GM04503 (cell line): ENCODE measurements at regions not wholly inside any gene's neighbourhood (a gene's known extent, or its start where the extent isn't known, plus 50 kb on each side); places are given as distances from the start of the nearest gene placed in this dataset.

Source experiments
- DNase-seq: peaks from one replicate; pipeline ENCODE4 v3.0.0-alpha.2; 2012; ENCODE audit warnings: low read depth

DNA sequence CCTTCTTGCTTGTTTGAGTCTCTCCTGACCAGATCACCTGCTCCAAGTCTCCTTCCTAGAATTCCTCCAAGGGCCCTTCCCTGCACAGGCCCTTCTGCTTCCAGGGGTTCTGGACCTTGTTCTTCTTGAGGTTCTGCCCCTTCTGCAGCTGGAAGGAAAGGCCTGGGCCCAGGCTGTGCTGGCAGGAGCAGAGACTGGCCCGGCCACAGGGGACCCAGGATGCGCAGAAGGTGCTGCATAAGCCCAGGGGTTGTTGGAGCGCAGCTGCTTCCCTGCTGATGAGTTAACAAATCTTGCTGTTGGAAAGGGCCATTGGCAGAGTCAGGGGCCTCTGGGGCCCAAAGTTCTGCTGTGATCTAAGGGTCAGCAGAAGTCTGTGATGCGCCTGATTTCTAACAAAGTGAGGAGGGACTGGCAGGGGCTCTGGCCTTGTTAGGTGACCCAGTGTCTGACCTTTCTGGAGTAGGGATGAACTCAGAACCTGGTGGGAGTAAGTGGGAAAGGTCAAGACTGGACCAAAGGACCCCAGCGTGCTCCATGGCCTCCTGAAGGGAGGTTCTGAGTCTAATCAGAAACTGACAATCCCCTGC lies 509.8 kb downstream of the PTPRU start:
- no peak for DNase-seq

DNA sequence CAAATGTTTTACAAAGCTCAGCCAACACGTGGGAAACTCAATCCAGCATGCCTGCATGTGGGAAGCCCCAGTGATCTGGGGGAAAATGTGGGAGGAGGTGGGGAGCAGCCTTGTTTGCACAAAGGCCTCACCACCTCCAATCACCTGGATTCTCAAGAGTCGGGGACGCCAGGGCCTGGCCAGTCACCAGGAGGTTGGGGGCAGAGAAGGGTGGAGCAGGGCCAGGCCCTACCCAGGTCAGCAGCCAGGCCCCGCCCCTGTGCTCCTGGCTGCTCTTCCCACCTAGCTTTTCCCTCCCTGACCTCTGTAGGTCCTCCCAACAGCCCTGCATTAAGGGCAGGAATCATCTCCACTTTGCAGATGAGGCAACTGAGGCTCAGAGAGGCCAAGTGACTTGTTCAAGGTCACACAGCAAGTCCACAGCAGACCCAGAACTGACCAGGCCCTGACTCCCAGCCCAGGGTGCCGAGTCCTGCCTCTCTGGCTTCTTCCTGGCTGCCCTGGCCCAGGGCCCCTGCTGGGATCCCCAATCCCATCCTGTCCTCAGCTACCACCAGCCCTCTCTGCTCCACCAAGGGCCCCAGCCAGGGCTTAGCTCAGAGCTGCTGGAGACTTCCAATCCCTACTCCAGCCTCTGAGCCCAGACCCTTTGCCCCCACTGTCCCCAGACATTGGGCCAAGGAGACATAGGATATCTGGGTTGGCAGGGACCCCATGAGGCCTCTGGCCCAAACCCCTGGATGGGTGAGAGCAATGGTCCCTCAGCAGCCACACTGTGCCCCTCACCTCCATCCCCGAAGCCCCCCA lies 508.6 kb downstream of the PTPRU start:
- DNase-seq = no peak

DNA sequence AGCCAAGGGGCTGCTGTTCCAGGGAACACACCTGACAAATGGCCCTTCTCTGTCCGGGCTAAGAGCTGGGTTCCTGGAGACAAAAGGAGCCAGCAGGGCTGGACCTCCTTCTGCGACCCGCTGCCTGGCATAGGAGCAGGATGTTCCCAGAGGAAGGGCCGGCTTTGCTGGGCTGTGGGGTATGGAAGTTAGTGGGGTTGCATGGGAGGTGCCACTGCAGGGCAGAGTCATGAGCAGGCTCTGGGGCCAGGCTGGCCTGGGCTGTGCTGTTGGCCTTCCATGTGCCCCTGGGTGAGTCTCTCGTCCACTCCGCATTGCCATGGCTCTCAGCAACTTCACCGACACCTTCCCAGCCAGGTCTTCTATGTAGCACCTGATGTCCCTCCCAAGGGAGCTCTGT lies 507.6 kb downstream of the PTPRU start:
- no peak for DNase-seq

- DNase-seq = no peak
These were observed 506.9 kb downstream of the PTPRU start for GRCh38 chr1:29743264-29743663.

- no peak for DNase-seq
These were observed 502.9 kb downstream of the PTPRU start for GRCh38 chr1:29739176-29739575.

- no peak for DNase-seq
These were observed 500.4 kb downstream of the PTPRU start for GRCh38 chr1:29736582-29737188.

DNA sequence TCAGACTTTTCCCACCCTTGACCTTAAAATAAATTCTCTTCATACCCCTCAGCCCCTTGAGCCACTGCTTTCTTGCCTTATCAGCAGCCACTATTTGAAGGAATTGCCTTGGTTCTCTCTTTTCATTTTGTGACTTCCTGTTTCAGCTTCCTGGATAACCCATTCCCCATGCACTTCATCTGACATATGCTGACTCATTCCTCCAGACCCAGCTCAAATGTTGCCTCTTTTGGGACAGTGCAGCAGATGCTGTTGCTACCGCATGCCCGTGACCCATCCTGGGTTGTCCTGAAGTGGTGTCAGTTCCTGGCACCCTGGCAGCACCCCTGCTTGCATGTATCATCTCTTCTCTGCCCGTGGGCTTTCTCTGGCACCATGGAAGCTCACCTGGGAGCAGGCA lies 496.1 kb downstream of the PTPRU start:
- DNase-seq = no peak

DNA sequence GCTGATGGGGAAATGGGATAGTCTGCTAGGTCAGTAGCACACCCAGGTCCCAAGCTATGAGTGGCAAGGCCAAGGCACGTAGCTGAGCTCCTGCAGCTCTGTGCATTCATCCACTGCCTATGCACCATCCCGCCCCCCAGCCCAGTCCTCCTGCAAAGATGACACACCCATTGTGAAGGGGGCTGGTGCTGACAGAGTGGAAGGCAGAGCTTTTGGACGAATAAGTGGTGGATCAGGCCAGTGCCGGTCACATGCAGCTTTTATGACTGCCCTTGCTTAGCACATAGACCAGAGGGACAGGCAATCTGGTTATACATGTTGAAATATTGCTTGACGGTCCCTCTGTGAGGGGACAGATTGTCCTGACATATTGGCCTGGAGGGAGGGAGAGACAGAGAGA lies 494.3 kb downstream of the PTPRU start:
- DNase-seq = no peak

GRCh38 chr1:29729281-29729680 lies 493.0 kb downstream of the PTPRU start:
- no peak for DNase-seq

DNA sequence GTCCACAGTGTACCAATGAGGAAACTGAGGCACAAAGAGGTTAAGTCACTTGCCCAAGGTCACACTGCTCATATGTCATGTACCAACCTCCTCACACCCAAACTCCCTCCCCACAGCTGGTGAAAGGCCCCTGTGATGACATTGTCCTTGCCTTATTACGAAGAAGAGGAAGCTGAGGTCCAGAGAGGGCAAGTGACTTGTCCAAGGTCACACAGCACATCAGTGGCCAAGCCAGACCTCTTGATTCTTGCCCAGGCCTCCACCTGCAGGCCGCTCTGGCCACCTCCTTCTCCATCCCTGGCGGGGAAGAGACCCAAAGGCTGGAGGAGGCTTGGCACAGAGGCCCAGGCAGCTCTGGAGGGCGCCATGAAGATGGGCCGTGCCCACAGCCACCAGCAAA lies 492.4 kb downstream of the PTPRU start:
- DNase-seq = no peak

- no peak for DNase-seq
These were observed 488.9 kb downstream of the PTPRU start for GRCh38 chr1:29725262-29725661.

DNA sequence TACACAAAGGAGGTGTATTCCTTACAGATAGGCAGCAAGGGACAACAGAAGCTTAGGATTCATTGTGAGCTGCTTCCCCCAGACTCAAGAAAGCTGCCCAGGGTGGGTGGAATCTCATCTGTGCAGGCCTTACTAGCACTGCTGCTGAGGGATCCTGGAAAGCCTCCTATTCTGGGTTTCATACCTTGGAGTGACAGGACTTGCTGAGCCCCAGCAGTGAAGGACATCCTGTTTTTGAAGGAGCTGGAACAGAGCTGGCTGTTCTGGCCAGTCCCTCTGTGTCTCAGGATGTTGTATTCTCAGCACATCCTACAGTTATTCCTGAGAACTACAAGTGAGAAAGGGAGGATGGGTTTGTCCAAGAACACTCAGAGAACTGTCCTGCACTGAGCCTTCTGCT lies 486.3 kb downstream of the PTPRU start:
- no peak for DNase-seq

- peak; percentile 11 for DNase-seq
These were observed 482.9 kb downstream of the PTPRU start for GRCh38 chr1:29719253-29719652.

DNA sequence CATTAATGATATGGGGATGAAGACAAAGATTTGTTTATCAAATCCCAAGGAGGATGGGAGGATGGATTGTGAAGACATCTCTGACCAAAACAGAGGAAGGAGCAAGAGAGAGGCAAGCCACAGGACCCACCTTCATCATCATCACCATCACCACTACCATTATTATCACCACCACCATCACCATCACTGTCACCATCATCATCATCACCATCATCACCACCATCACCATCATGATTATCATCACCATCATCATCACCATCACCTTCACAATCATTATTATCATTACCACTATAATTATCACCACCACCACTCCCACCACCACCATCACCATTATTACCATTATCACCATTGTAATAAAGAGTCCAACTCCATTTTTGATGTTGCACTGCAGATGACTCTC lies 482.5 kb downstream of the PTPRU start:
- no peak for DNase-seq

GRCh38 chr1:29716306-29716705 lies 480.0 kb downstream of the PTPRU start:
- no peak for DNase-seq

DNA sequence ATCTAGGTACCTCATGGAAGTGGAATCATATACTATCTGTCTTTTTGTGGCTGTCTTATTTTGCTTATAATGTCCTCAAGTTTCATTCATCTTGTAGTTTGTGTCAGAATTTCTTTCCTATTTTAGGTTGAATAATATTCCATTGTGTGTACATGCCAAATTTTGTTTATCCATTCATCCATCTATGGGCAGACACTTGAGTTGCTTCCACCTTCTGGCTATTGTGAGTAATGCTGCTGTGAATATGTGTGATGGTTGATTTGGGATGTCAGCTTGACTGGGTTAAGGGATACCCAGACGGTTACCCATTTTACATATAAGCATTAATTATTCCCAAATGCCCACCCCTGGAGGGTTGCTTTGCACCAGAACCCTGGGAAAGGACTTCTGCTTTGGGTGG lies 477.5 kb downstream of the PTPRU start:
- no peak for DNase-seq

GRCh38 chr1:29712801-29713200 lies 476.5 kb downstream of the PTPRU start:
- no peak for DNase-seq

DNA sequence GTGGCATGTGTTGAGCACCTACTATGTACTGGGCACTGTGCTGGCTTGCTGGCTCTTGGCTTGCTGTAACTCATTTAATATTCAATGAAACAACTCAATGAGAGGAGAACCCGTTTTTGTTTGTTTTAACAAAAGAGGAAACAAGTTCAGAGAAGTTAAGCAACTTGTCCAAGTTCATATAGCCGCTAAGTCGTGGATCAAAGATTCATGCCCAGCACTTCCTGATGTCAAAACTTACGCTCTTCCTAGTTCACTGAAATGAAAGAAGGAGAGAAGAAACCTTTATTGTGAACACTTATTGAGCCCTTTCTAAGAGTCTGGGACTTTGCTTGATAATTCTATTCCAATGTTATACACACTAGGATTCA lies 475.9 kb downstream of the PTPRU start:
- DNase-seq = no peak

- DNase-seq = peak; percentile 55
These were observed 475.4 kb downstream of the PTPRU start for GRCh38 chr1:29711582-29712283.

GRCh38 chr1:29709704-29710280 lies 473.5 kb downstream of the PTPRU start:
- no peak for DNase-seq

DNA sequence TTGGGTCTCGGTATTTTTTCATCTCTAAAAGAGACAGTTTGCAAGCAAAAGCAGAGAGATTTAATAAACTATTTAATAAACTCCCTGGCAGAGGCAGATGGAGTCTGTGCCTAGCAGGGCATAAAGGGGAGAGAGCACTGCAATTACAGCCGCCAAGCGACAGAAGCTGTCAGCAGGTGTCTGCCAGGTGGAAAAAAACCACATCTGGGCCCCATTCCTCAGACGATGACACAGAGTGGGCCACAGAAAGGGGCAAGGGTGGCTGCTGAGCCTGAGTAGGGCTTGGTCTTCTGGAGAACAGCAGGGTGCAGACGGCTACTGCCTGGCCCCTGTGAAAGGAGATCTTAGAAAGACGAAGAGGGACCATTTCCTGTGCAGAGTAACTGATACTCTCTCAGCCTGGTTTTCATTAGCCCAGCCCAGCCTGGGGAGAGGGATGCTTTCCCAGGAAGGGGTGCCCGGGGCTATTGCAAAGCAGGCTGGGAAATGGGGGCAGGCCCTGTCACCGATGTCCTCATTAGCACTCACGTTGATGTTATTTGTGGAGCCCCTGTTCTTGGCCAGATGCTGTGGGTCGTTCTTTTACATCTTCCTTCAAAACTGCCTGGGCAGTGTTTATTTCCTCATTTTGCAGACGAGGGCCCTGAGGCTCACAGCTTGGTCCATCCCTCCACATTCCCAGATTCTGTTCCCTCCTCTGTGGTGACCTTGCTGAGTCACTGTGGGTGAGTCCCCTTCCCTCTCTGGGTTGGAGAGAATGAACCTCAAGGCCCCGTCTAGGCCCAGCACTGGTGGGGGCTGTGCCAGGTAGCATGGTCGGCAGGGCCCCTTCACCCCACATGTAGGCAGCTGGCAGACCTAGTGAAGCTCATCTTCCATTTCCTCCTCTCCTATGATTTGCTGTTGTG lies 472.7 kb downstream of the PTPRU start:
- peak; percentile 39 for DNase-seq

- no peak for DNase-seq
These were observed 472.1 kb downstream of the PTPRU start for GRCh38 chr1:29708381-29708780.
